HCT116 (cell line): ENCODE measurements at regions not wholly inside any gene's neighbourhood (a gene's known extent, or its start where the extent isn't known, plus 50 kb on each side); places are given as distances from the start of the nearest gene placed in this dataset.

Experiments
- ATAC-seq: fragments of 200-7000 bp; cut with Tn5 transposase; 2 replicates; pipeline ENCODE4 v1.9.1; 2020; ENCODE audit warnings: mild to moderate bottlenecking, moderate library complexity
- BruUV-seq: library from RNA; stranded (reverse); fragments of 400-500 nt; replicated peaks from 2 replicates; lab custom pipeline; 2021; lab: Mats Ljungman, UMichigan
- CTCF ChIA-PET: fragments of 300-600 bp; sonication (Branson Sonifier 250); formaldehyde crosslinking; loops from one replicate; lab custom pipeline; 2021; ENCODE audit warnings: antibody characterized with exemption; lab: Charles Lee
- POLR2A ChIA-PET: fragments of 300-600, 350-600 bp; sonication (Branson Sonifier 250); formaldehyde crosslinking; loops from one replicate; lab custom pipeline; 2021; ENCODE audit warnings: antibody characterized with exemption; lab: Charles Lee
- RAD21 ChIA-PET, 2 experiments: fragments of 300-600 bp; sonication (Branson Sonifier 250); formaldehyde crosslinking; loops; one replicate each; lab custom pipeline; 2023; ENCODE audit warnings: low total read pairs in 2 of 2; ENCODE audit not compliant: uncharacterized antibody in 2 of 2, unreplicated experiment in 2 of 2, low non-redundant PET in 1 of 2; lab: Charles Lee
- DNase-seq: peaks from one replicate; pipeline ENCODE4 v3.0.0-alpha.2; 2010; ENCODE audit warnings: low read depth, low spot score
- H2AFZ ChIP-seq: fragments of 200-600 bp; shearing (Covaris generic), sonication (generic); 2 replicates; pipeline ENCODE4 v1.6.1; 2017; ENCODE audit warnings: low read depth, mixed run types, mixed read lengths, antibody characterized with exemption, low read length; ENCODE audit not compliant: poor library complexity, severe bottlenecking
- H3K27ac ChIP-seq: 2 replicates; pipeline ENCODE4 v1.5.1; 2012; ENCODE audit warnings: low read depth, low read length
- H3K27me3 ChIP-seq: fragments of 200-600 bp; sonication (generic); 2 replicates; pipeline ENCODE4 v1.6.1; 2016; ENCODE audit warnings: mixed run types, low read length, mixed read lengths; ENCODE audit not compliant: insufficient read depth
- H3K36me3 ChIP-seq, 2 experiments: fragments of 200-500 bp in 1 of 2; fragments of 200-600 bp in 1 of 2; sonication (Bioruptor generic) in 1 of 2; sonication (generic) in 1 of 2; 2 replicates each; pipeline versions ENCODE4 v1.5.1 to v1.6.1; 2014 to 2016; ENCODE audit warnings: low read length in 2 of 2, inconsistent platforms in 1 of 2, mixed read lengths in 1 of 2, mixed run types in 1 of 2; ENCODE audit not compliant: insufficient read depth in 2 of 2, control insufficient read depth in 1 of 2
- H3K4me1 ChIP-seq, 2 experiments: fragments of 200-600 bp in 1 of 2; sonication (generic) in 1 of 2; 2 replicates each; pipeline versions ENCODE4 v1.5.1 to v1.6.1; 2012 to 2017; ENCODE audit warnings: low read length in 2 of 2, inconsistent platforms in 1 of 2, mild to moderate bottlenecking in 1 of 2, mixed read lengths in 1 of 2, mixed run types in 1 of 2, moderate library complexity in 1 of 2; ENCODE audit not compliant: insufficient read depth in 2 of 2, control insufficient read depth in 1 of 2
- H3K4me2 ChIP-seq: fragments of 200-600 bp; sonication (generic); 2 replicates; pipeline ENCODE4 v1.6.1; 2017; ENCODE audit warnings: mixed run types, low read length, mixed read lengths
- H3K4me3 ChIP-seq, 2 experiments: fragments of 200-600 bp in 1 of 2; sonication (generic) in 1 of 2; replicated peaks in 1 of 2; 2 replicates each; pipeline ENCODE4 v1.5.1; 2011 to 2016; ENCODE audit warnings: low read length in 2 of 2, control low read depth in 1 of 2, low read depth in 1 of 2, mild to moderate bottlenecking in 1 of 2, mixed read lengths in 1 of 2, mixed run types in 1 of 2
- H3K79me2 ChIP-seq: fragments of 200-600 bp; sonication (generic); 2 replicates; pipeline ENCODE4 v1.6.1; 2017; ENCODE audit warnings: mild to moderate bottlenecking, mixed run types, low read length, moderate library complexity, mixed read lengths; ENCODE audit not compliant: insufficient read depth
- H3K9ac ChIP-seq: fragments of 200-600 bp; sonication (generic); 2 replicates; pipeline ENCODE4 v1.6.1; 2016; ENCODE audit warnings: low read length, mixed read lengths
- H3K9me2 ChIP-seq: fragments of 200-600 bp; sonication (generic), shearing (Covaris generic); 2 replicates; pipeline ENCODE4 v1.6.1; 2017; ENCODE audit warnings: mixed run types, mild to moderate bottlenecking, moderate library complexity; ENCODE audit not compliant: insufficient read depth
- H3K9me3 ChIP-seq, 2 experiments: fragments of 200-500 bp in 1 of 2; fragments of 200-600 bp in 1 of 2; sonication (Bioruptor generic) in 1 of 2; sonication (generic) in 1 of 2; 2 replicates each; pipeline ENCODE4 v1.6.1; 2014 to 2017; ENCODE audit warnings: low read length in 2 of 2, mixed read lengths in 2 of 2, inconsistent platforms in 1 of 2, low read depth in 1 of 2, mild to moderate bottlenecking in 1 of 2, mixed run types in 1 of 2, moderate library complexity in 1 of 2; ENCODE audit not compliant: control insufficient read depth in 1 of 2, insufficient read depth in 1 of 2
- H4K20me1 ChIP-seq: fragments of 200-600 bp; sonication (generic), shearing (Covaris generic); 2 replicates; pipeline ENCODE4 v1.6.1; 2017; ENCODE audit warnings: mixed run types, mild to moderate bottlenecking, moderate library complexity; ENCODE audit not compliant: insufficient read depth
- CEBPB ChIP-seq: IDR thresholded peaks from 2 replicates; pipeline ENCODE4 v1.6.1; 2012; ENCODE audit warnings: low read depth
- EGR1 ChIP-seq: IDR thresholded peaks from 2 replicates; pipeline ENCODE4 v1.6.1; 2012; ENCODE audit warnings: low read depth
- EZH2 ChIP-seq: fragments of 200-600 bp; sonication (generic); IDR thresholded peaks from 2 replicates; pipeline ENCODE4 v1.6.1; 2017; ENCODE audit warnings: antibody characterized with exemption, mixed run types
- EZH2phosphoT487 ChIP-seq: fragments of 200-600 bp; IDR thresholded peaks from 2 replicates; pipeline ENCODE4 v1.6.1; 2018; ENCODE audit warnings: antibody characterized with exemption, borderline replicate concordance
- JUND ChIP-seq: IDR thresholded peaks from 2 replicates; pipeline ENCODE4 v1.6.1; 2012
- POLR2AphosphoS5 ChIP-seq: IDR thresholded peaks from 2 replicates; pipeline ENCODE4 v1.6.1; 2011; ENCODE audit warnings: mild to moderate bottlenecking, low read depth, low read length, moderate library complexity
- SP1 ChIP-seq: IDR thresholded peaks from 2 replicates; pipeline ENCODE4 v1.6.1; 2012; ENCODE audit warnings: low read depth
- SRF ChIP-seq: IDR thresholded peaks from 2 replicates; pipeline ENCODE4 v1.6.1; 2012; ENCODE audit warnings: low read depth
- TCF7L2 ChIP-seq: IDR thresholded peaks from 2 replicates; pipeline ENCODE4 v1.7.0; 2011; ENCODE audit warnings: borderline replicate concordance, inconsistent platforms; ENCODE audit not compliant: insufficient read depth, insufficient read length; ENCODE audit errors: extremely low read depth
- YY1 ChIP-seq: IDR thresholded peaks from 2 replicates; pipeline ENCODE4 v1.6.1; 2011; ENCODE audit warnings: low read length, low read depth, moderate library complexity, mild to moderate bottlenecking; ENCODE audit not compliant: insufficient replicate concordance; ENCODE audit errors: extremely low read depth
- ZFX ChIP-seq: fragments of 450-650 bp; IDR thresholded peaks from 2 replicates; pipeline ENCODE4 v1.6.1; 2017
- ZNF274 ChIP-seq: fragments of 200-500 bp; sonication (Bioruptor generic); IDR thresholded peaks from 2 replicates; pipeline ENCODE4 v1.6.1; 2014; ENCODE audit warnings: mild to moderate bottlenecking, low read depth, low read length, inconsistent platforms
- intact Hi-C: fragments of 100-400 bp; cut with micrococcal nuclease; formaldehyde crosslinking; loops from 2 replicates; pipeline ENCODE4 v1.10.0; 2022
- TF ChIP-seq, protein P1 (sequence below): IDR thresholded peaks from 2 replicates; pipeline ENCODE4 v1.6.1; 2012; ENCODE audit warnings: low read depth

GRCh38 chr2:126343136-126343535 lies 312.8 kb upstream of the GYPC start:
- ChIA-PET POLR2A (no interaction called here), RAD21 (no interaction called here), CTCF (no interaction called here)
- peaks cover 7 to 11% of the 10 kb centered on the region in 2 experiments; a peak in 2 of 4 replicates for H3K9me3 ChIP-seq
- DNase-seq (no peak), ATAC-seq (no peak)
- H3K27me3 ChIP-seq, result no peaks in the 10 kb centered on the region
- intact Hi-C loops, result no loop called here
- no peak overlapping the region for H3K27ac ChIP-seq
- no peaks in the 10 kb centered on the region for H3K9me2 ChIP-seq
- BruUV-seq, result no TSS peak
- no peaks in the 10 kb centered on the region for H4K20me1 ChIP-seq
- no peaks in the 10 kb centered on the region for H3K36me3 ChIP-seq
- no peak overlapping the region for H3K9ac ChIP-seq
- no peaks in the 10 kb centered on the region for H3K4me1 ChIP-seq
- no peak overlapping the region for H3K4me2 ChIP-seq
- no peak overlapping the region for H2AFZ ChIP-seq
- H3K79me2 ChIP-seq, result no peaks in the 10 kb centered on the region
- no peak overlapping the region for H3K4me3 ChIP-seq
- TF ChIP-seq CEBPB (no peak), TCF7L2 (no peak), POLR2AphosphoS5 (no peak), EZH2 (no peak), ZNF274 (no peak)

DNA sequence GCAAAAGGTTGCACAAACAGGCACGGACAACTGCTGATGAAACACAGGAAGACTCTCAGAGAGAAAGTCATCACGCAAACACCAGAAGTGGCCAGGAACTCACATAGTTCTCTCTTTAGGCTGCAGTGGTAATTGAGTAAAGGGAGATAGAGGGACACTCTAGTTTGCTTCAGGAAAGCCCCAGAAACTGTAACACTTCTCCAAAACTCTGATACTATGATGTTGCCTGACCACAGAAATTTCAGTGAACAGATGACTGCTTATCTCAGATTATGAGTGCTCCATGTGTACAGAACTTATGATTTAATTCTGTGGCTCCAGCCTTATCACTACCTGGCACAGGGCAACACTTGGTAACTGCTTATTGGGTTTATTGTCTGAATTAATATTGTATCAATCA lies 311.5 kb upstream of the GYPC start:
- Histone ChIP-seq H4K20me1 (no peaks in the 10 kb centered on the region), H3K27me3 (no peaks in the 10 kb centered on the region), H3K36me3 (no peaks in the 10 kb centered on the region), H3K9me3 (peaks cover 7 to 8% of the 10 kb centered on the region in 2 experiments; a peak in 2 of 4 replicates), H3K79me2 (no peaks in the 10 kb centered on the region), H3K4me1 (no peaks in the 10 kb centered on the region), H2AFZ (no peak overlapping the region), H3K27ac (no peak overlapping the region), H3K4me2 (no peak overlapping the region), H3K9ac (no peak overlapping the region), H3K9me2 (no peaks in the 10 kb centered on the region), H3K4me3 (no peak overlapping the region)
- no peak for DNase-seq
- ChIA-PET POLR2A (no interaction called here), RAD21 (no interaction called here), CTCF (no interaction called here)
- intact Hi-C loops, result no loop called here
- no peak for ATAC-seq
- TF ChIP-seq EZH2phosphoT487 (no peak), EGR1 (no peak), ZNF274 (no peak), SRF (no peak), ZFX (no peak), YY1 (no peak), EZH2 (no peak), CEBPB (no peak), TCF7L2 (no peak), JUND (no peak), SP1 (no peak)
- TF ChIP-seq, protein P1, sequence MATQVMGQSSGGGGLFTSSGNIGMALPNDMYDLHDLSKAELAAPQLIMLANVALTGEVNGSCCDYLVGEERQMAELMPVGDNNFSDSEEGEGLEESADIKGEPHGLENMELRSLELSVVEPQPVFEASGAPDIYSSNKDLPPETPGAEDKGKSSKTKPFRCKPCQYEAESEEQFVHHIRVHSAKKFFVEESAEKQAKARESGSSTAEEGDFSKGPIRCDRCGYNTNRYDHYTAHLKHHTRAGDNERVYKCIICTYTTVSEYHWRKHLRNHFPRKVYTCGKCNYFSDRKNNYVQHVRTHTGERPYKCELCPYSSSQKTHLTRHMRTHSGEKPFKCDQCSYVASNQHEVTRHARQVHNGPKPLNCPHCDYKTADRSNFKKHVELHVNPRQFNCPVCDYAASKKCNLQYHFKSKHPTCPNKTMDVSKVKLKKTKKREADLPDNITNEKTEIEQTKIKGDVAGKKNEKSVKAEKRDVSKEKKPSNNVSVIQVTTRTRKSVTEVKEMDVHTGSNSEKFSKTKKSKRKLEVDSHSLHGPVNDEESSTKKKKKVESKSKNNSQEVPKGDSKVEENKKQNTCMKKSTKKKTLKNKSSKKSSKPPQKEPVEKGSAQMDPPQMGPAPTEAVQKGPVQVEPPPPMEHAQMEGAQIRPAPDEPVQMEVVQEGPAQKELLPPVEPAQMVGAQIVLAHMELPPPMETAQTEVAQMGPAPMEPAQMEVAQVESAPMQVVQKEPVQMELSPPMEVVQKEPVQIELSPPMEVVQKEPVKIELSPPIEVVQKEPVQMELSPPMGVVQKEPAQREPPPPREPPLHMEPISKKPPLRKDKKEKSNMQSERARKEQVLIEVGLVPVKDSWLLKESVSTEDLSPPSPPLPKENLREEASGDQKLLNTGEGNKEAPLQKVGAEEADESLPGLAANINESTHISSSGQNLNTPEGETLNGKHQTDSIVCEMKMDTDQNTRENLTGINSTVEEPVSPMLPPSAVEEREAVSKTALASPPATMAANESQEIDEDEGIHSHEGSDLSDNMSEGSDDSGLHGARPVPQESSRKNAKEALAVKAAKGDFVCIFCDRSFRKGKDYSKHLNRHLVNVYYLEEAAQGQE, result no peak
- no TSS peak for BruUV-seq
